SK-N-SH treated with all-trans-retinoic acid at 6 μM for 48 hours (cell line): ENCODE measurements at regions not wholly inside any gene's neighbourhood (a gene's known extent, or its start where the extent isn't known, plus 50 kb on each side); places are given as distances from the start of the nearest gene placed in this dataset.
A peak's percentile ranks its signal among the peaks of the same experiment; 100 is the strongest.

Experiments used
- ATAC-seq: fragments of 200-7000 bp; cut with Tn5 transposase; 3 replicates; pipeline ENCODE4 v1.9.1; 2020; ENCODE audit warnings: mild to moderate bottlenecking, moderate library complexity
- ARNTL ChIP-seq: fragments of 450-650 bp; formaldehyde crosslinking; IDR thresholded peaks from 2 replicates; pipeline ENCODE4 v1.5.0; 2020; ENCODE audit warnings: low read depth, mild to moderate bottlenecking, moderate library complexity, borderline replicate concordance
- BACH2 ChIP-seq: fragments of 250-450 bp; sonication (Bioruptor Pico); IDR thresholded peaks from 2 replicates; pipeline ENCODE4 v1.9.0; 2021; ENCODE audit warnings: mild to moderate bottlenecking, borderline replicate concordance
- CREB5 ChIP-seq: fragments of 250-450 bp; sonication (Bioruptor Pico); IDR thresholded peaks from 2 replicates; pipeline ENCODE4 v1.5.1; 2020; ENCODE audit warnings: low read depth, mild to moderate bottlenecking, moderate library complexity
- CSDC2 ChIP-seq: fragments of 250-450 bp; sonication (Bioruptor Pico); IDR thresholded peaks from 2 replicates; pipeline ENCODE4 v1.5.0; 2020; ENCODE audit warnings: mild to moderate bottlenecking, moderate library complexity
- CSRNP3 ChIP-seq: fragments of 250-450 bp; sonication (Bioruptor Pico); IDR thresholded peaks from 2 replicates; pipeline ENCODE4 v1.5.1; 2021; ENCODE audit warnings: mild to moderate bottlenecking, moderate library complexity
- ESRRG ChIP-seq: fragments of 250-450 bp; sonication (Bioruptor Pico); IDR thresholded peaks from 2 replicates; pipeline ENCODE4 v1.6.1; 2021; ENCODE audit warnings: mild to moderate bottlenecking
- GLIS3 ChIP-seq: fragments of 250-450 bp; sonication (Bioruptor Pico); IDR thresholded peaks from 2 replicates; pipeline ENCODE4 v1.5.0; 2020; ENCODE audit warnings: mild to moderate bottlenecking, moderate library complexity
- ISL1 ChIP-seq: fragments of 250-450 bp; sonication (Bioruptor Pico); IDR thresholded peaks from 2 replicates; pipeline ENCODE4 v2.1.2; 2022; ENCODE audit warnings: mild to moderate bottlenecking, moderate library complexity
- OSR1 ChIP-seq: fragments of 250-450 bp; sonication (Bioruptor Pico); IDR thresholded peaks from 2 replicates; pipeline ENCODE4 v1.8.0; 2022; ENCODE audit warnings: moderate library complexity, mild to moderate bottlenecking, inconsistent platforms
- PATZ1 ChIP-seq: fragments of 250-450 bp; sonication (Bioruptor Pico); IDR thresholded peaks from 2 replicates; pipeline ENCODE4 v1.8.0; 2020; ENCODE audit warnings: mild to moderate bottlenecking, moderate library complexity, borderline replicate concordance
- POU6F1 ChIP-seq: fragments of 250-450 bp; sonication (Bioruptor Pico); IDR thresholded peaks from 2 replicates; pipeline ENCODE4 v1.8.0; 2021; ENCODE audit warnings: low read depth, mild to moderate bottlenecking, moderate library complexity, borderline replicate concordance
- RARB ChIP-seq: fragments of 250-450 bp; sonication (Bioruptor Pico); IDR thresholded peaks from 2 replicates; pipeline ENCODE4 v1.8.0; 2021; ENCODE audit warnings: mild to moderate bottlenecking, moderate library complexity
- SNAI2 ChIP-seq: fragments of 250-450 bp; sonication (Bioruptor Pico); IDR thresholded peaks from 2 replicates; pipeline ENCODE4 v1.5.0; 2020; ENCODE audit warnings: mild to moderate bottlenecking, moderate library complexity
- TCF4 ChIP-seq: fragments of 250-450 bp; sonication (Bioruptor Pico); IDR thresholded peaks from 2 replicates; pipeline ENCODE4 v1.8.0; 2021; ENCODE audit warnings: mild to moderate bottlenecking, moderate library complexity, borderline replicate concordance
- ZC3H10 ChIP-seq: fragments of 250-450 bp; sonication (Bioruptor Pico); IDR thresholded peaks from 2 replicates; pipeline ENCODE4 v1.5.1; 2021; ENCODE audit warnings: mild to moderate bottlenecking, moderate library complexity
- ZFP3 ChIP-seq: fragments of 250-450 bp; sonication (Bioruptor Pico); IDR thresholded peaks from 2 replicates; pipeline ENCODE4 v1.5.0; 2020; ENCODE audit warnings: mild to moderate bottlenecking, moderate library complexity
- ZFP30 ChIP-seq: fragments of 450-650 bp; formaldehyde crosslinking; IDR thresholded peaks from 2 replicates; pipeline ENCODE4 v1.5.0; 2022; ENCODE audit warnings: mild to moderate bottlenecking, moderate library complexity
- ZNF565 ChIP-seq: fragments of 450-650 bp; formaldehyde crosslinking; conservative IDR thresholded peaks from 2 replicates; pipeline ENCODE4 v1.5.0; 2020; ENCODE audit warnings: low read depth, mild to moderate bottlenecking, moderate library complexity
- ZNF70 ChIP-seq: fragments of 450-650 bp; formaldehyde crosslinking; IDR thresholded peaks from 2 replicates; pipeline ENCODE4 v1.5.0; 2020; ENCODE audit warnings: mild to moderate bottlenecking, moderate library complexity

GRCh38 chr15:62934236-62934971 is 108.1 kb upstream of the TPM1 start:
- ATAC-seq, result peak; percentile 84
- TF ChIP-seq ZFP30 (CRISPR knock-in tag), result no peak
- TF ChIP-seq OSR1 (CRISPR knock-in tag), result no peak
- TF ChIP-seq, all 23 proteins: peak for 0

- peak; percentile 44 for ATAC-seq
- TF ChIP-seq OSR1 (CRISPR knock-in tag) (no peak), SNAI2 (CRISPR knock-in tag) (no peak), CSRNP3 (CRISPR knock-in tag) (no peak), ZNF70 (CRISPR knock-in tag) (no peak), ZC3H10 (CRISPR knock-in tag) (no peak), ZFP3 (CRISPR knock-in tag) (no peak), PATZ1 (no peak), ESRRG (CRISPR knock-in tag) (no peak), ISL1 (no peak)
Observed at GRCh38 chr15:62935300-62936081, 107.1 kb upstream of the TPM1 start.

GRCh38 chr15:62938825-62939224 is 103.7 kb upstream of the TPM1 start:
- TF ChIP-seq BACH2 (CRISPR knock-in tag), result no peak
- no peak for TF ChIP-seq GLIS3 (CRISPR knock-in tag)
- TF ChIP-seq TCF4 (CRISPR knock-in tag), result no peak
- TF ChIP-seq CSDC2, result no peak
- TF ChIP-seq CSRNP3 (CRISPR knock-in tag), result no peak
- no peak for TF ChIP-seq CREB5 (CRISPR knock-in tag)
- TF ChIP-seq ZC3H10 (CRISPR knock-in tag), result no peak
- TF ChIP-seq ARNTL (CRISPR knock-in tag), result no peak
- TF ChIP-seq ESRRG (CRISPR knock-in tag), result no peak
- TF ChIP-seq ZNF70 (CRISPR knock-in tag), result no peak
- TF ChIP-seq, all 23 proteins: peak for 0
- no peak for ATAC-seq

- TF ChIP-seq RARB (CRISPR knock-in tag), result no peak
- TF ChIP-seq BACH2 (CRISPR knock-in tag), result no peak
- no peak for TF ChIP-seq ZFP30 (CRISPR knock-in tag)
- TF ChIP-seq POU6F1 (CRISPR knock-in tag), result no peak
- no peak for TF ChIP-seq GLIS3 (CRISPR knock-in tag)
- no peak for TF ChIP-seq ISL1
- no peak for TF ChIP-seq CSDC2
- TF ChIP-seq ESRRG (CRISPR knock-in tag), result no peak
- TF ChIP-seq ZFP3 (CRISPR knock-in tag), result no peak
- no peak for TF ChIP-seq ZNF565 (CRISPR knock-in tag)
- peak; percentile 41 for ATAC-seq
Observed at GRCh38 chr15:62940093-62940754, 102.3 kb upstream of the TPM1 start.
